AG04449 (cell line): ENCODE measurements at regions not wholly inside any gene's neighbourhood (a gene's known extent, or its start where the extent isn't known, plus 50 kb on each side); places are given as distances from the start of the nearest gene placed in this dataset.

Source experiments
- CTCF ChIA-PET: fragments of 350-600 bp; formaldehyde crosslinking; extraction: SDS; loops from one replicate; lab custom pipeline; 2021; ENCODE audit warnings: antibody characterized with exemption; lab: Yijun Ruan, JAX
- POLR2A ChIA-PET: fragments of 400-600, 350-600 bp; formaldehyde crosslinking; extraction: SDS; loops from one replicate; lab custom pipeline; 2020; ENCODE audit warnings: antibody characterized with exemption, inconsistent platforms; lab: Yijun Ruan, JAX
- DNase-seq: peaks from one replicate; pipeline ENCODE4 v3.0.0-alpha.2; 2010; ENCODE audit warnings: low read depth, low spot score
- H3K4me3 ChIP-seq: 2 replicates; pipeline ENCODE4 v1.5.1; 2011; ENCODE audit warnings: low read depth, mild to moderate bottlenecking, control low read depth, low read length
- CTCF ChIP-seq: IDR thresholded peaks from one replicate; pipeline ENCODE4 v1.5.1; 2011; ENCODE audit warnings: mild to moderate bottlenecking, moderate library complexity, low read length, control low read depth, inconsistent platforms; ENCODE audit not compliant: insufficient read depth; ENCODE audit errors: missing control alignments

GRCh38 chr5:117947121-117947520 lies 1041.2 kb downstream of the DTWD2 start:
- ChIA-PET CTCF (no interaction called here), POLR2A (no interaction called here)
- no peak for DNase-seq

GRCh38 chr5:117945258-117945657 lies 1043.1 kb downstream of the DTWD2 start:
- POLR2A ChIA-PET: no interaction called here
- H3K4me3 ChIP-seq: no peak overlapping the region
- DNase-seq: no peak
- CTCF ChIA-PET: no interaction called here
- TF ChIP-seq CTCF: no peak

More at GRCh38 chr5:117947121-117947520, 1041.2 kb downstream of the DTWD2 start:
- TF ChIP-seq CTCF: no peak
- H3K4me3 ChIP-seq: no peak overlapping the region

- ChIA-PET POLR2A (no interaction called here), CTCF (no interaction called here)
- DNase-seq: no peak
- TF ChIP-seq CTCF: no peak
- no peak overlapping the region for H3K4me3 ChIP-seq
These were observed 1044.8 kb downstream of the DTWD2 start for GRCh38 chr5:117943541-117943940.

GRCh38 chr5:117942861-117943519 lies 1045.4 kb downstream of the DTWD2 start:
- no peak for TF ChIP-seq CTCF
- no peak for DNase-seq
- ChIA-PET POLR2A (no interaction called here), CTCF (no interaction called here)
- H3K4me3 ChIP-seq: no peak overlapping the region

GRCh38 chr5:117893211-117893610 lies 1095.1 kb downstream of the DTWD2 start:
- ChIA-PET POLR2A (no interaction called here), CTCF (no interaction called here)

GRCh38 chr5:117892360-117892759 lies 1096.0 kb downstream of the DTWD2 start:
- DNase-seq: no peak
- ChIA-PET POLR2A (no interaction called here), CTCF (no interaction called here)
- no peak for TF ChIP-seq CTCF
- H3K4me3 ChIP-seq: no peak overlapping the region

More at GRCh38 chr5:117893211-117893610, 1095.1 kb downstream of the DTWD2 start:
- no peak for TF ChIP-seq CTCF
- no peak for DNase-seq
- H3K4me3 ChIP-seq: no peak overlapping the region
